Chondrocyte (in vitro differentiated cells): ENCODE measurements at regions not wholly inside any gene's neighbourhood (a gene's known extent, or its start where the extent isn't known, plus 50 kb on each side); places are given as distances from the start of the nearest gene placed in this dataset.

ENCODE experiments used
- DNase-seq: peaks from one replicate; pipeline ENCODE4 v3.0.0; 2021; ENCODE audit warnings: mixed read lengths, low spot score
- H3K27ac Mint-ChIP-seq: one replicate; pipeline ENCODE4 v1.8.0; 2021; ENCODE audit warnings: mild to moderate bottlenecking, moderate library complexity, mixed read lengths; ENCODE audit not compliant: unreplicated experiment
- H3K27me3 Mint-ChIP-seq: 2 replicates; pipeline ENCODE4 v1.8.0; 2021; ENCODE audit warnings: low read depth, mixed read lengths
- H3K36me3 Mint-ChIP-seq: 2 replicates; pipeline ENCODE4 v1.8.0; 2021; ENCODE audit warnings: low read depth, mixed read lengths
- H3K4me1 Mint-ChIP-seq: 2 replicates; pipeline ENCODE4 v1.8.0; 2021; ENCODE audit warnings: low read depth, mild to moderate bottlenecking, mixed read lengths
- H3K4me3 Mint-ChIP-seq: one replicate; pipeline ENCODE4 v1.8.0; 2021; ENCODE audit warnings: mild to moderate bottlenecking, moderate library complexity, mixed read lengths; ENCODE audit not compliant: unreplicated experiment
- H3K9me3 Mint-ChIP-seq: 2 replicates; pipeline ENCODE4 v1.8.0; 2021; ENCODE audit warnings: low read depth, mixed read lengths
- TF ChIP-seq, protein P1 (sequence below): fragments of 200-600 bp; sonication (generic); IDR thresholded peaks from 2 replicates; pipeline ENCODE4 v1.5.0; 2021; ENCODE audit warnings: antibody characterized with exemption, mild to moderate bottlenecking, moderate library complexity

DNA sequence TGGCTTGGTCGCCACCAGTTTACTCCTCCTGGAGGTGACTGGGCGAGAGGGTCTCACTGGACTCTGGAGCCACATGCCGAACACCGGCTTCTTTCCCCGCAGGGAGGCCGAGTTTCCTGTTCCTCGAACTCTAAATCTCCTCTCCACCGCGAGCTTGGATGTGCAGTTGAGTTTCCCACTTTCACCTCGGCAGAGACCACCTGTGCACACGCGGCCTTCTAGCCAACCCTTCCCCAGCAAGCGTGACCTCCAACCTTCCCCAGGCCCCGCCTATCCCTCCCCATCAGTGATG lies 380.1 kb downstream of the IRX2 start:
- no peaks in the 10 kb centered on the region for H3K27me3 Mint-ChIP-seq
- peaks cover 39% of the 10 kb centered on the region for H3K9me3 Mint-ChIP-seq
- TF ChIP-seq, protein P1, sequence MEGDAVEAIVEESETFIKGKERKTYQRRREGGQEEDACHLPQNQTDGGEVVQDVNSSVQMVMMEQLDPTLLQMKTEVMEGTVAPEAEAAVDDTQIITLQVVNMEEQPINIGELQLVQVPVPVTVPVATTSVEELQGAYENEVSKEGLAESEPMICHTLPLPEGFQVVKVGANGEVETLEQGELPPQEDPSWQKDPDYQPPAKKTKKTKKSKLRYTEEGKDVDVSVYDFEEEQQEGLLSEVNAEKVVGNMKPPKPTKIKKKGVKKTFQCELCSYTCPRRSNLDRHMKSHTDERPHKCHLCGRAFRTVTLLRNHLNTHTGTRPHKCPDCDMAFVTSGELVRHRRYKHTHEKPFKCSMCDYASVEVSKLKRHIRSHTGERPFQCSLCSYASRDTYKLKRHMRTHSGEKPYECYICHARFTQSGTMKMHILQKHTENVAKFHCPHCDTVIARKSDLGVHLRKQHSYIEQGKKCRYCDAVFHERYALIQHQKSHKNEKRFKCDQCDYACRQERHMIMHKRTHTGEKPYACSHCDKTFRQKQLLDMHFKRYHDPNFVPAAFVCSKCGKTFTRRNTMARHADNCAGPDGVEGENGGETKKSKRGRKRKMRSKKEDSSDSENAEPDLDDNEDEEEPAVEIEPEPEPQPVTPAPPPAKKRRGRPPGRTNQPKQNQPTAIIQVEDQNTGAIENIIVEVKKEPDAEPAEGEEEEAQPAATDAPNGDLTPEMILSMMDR: no peak
- H3K4me3 Mint-ChIP-seq: no peak overlapping the region
- H3K27ac Mint-ChIP-seq: no peak overlapping the region
- no peaks in the 10 kb centered on the region for H3K36me3 Mint-ChIP-seq
- no peaks in the 10 kb centered on the region for H3K4me1 Mint-ChIP-seq
- no peak for DNase-seq

DNA sequence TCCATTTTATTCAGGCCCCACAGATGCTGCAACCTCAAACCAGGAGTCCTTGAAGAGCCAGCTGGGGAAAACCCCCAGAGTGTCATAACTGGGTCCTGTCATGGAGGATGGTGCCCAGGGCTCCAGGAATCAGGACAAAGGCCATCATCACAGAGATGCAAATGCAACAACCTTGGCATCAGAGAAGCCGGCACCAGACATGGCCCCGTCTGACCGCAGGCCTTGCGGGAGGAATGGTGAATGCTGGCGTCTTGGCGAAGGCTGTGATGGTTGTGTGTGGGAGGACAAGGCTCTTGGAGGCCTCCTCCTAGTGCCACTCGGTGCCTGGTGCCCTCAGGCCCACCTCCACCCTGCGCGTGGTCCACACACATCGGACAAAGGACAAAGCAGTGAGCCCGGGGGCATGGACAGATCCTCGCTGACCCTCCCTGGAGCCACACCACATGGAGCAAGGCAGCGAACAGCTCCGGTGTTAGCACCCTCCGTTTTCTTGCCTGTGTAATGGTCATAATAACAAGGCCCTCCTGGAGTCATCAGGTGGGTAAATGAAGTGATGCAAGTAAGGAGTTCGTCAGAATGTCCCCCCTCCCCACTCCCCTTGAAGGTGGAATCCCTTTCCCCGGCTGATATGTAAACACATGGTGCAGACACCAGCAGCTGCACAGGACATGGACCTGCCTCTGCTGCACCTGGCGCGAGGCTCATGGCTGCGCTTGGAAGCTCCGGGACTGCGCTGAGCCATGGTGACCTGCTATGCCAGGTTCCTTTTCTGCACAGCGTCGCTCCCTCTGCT lies 380.7 kb downstream of the IRX2 start:
- TF ChIP-seq, protein P1: no peak
- Mint-ChIP-seq H3K27me3 (no peaks in the 10 kb centered on the region), H3K4me1 (no peaks in the 10 kb centered on the region), H3K27ac (no peak overlapping the region), H3K4me3 (no peak overlapping the region), H3K9me3 (peaks cover 41% of the 10 kb centered on the region), H3K36me3 (no peaks in the 10 kb centered on the region)
- no peak for DNase-seq

DNA sequence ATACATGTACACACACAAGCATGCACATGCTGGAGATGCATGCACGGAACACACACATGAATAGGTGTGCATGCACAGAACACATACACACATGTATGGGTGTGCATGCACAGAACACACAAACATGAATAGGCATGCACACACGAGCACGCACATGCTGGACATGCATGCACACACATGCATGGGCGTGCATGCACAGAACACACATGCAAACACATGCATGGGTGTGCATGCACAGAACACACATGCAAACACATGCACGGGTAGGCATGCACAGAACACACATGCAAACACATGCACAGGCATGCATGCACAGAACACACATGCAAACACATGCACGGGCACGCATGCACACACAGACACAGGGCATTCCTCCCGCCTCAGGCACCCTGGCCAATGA lies 382.3 kb downstream of the IRX2 start:
- TF ChIP-seq, protein P1: no peak
- DNase-seq: no peak
- Mint-ChIP-seq H3K27ac (no peak overlapping the region), H3K9me3 (peaks cover 51% of the 10 kb centered on the region), H3K27me3 (no peaks in the 10 kb centered on the region), H3K4me3 (no peak overlapping the region), H3K4me1 (no peaks in the 10 kb centered on the region), H3K36me3 (no peaks in the 10 kb centered on the region)

DNA sequence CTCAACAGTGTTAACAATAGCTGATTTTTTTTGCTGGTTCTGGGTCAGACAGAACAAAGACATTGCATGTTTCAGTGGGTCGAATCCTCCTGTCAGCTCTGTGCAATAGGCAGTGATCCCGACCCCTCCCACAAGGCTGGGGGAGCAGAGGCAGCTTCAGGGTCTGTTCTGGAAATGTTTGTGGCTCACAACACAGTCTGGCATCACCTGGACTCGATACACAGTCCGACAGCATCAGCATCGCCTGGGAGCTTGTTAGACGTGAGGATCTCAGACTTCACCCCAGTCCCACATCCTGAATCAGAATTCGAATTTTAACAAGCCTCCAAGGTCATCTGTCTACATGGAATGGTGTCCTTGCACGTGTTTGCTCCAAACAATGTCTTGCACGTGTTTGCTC lies 384.7 kb downstream of the IRX2 start:
- Mint-ChIP-seq H3K27me3 (no peaks in the 10 kb centered on the region), H3K36me3 (no peaks in the 10 kb centered on the region), H3K9me3 (peaks cover 57% of the 10 kb centered on the region), H3K4me1 (no peaks in the 10 kb centered on the region), H3K4me3 (no peak overlapping the region), H3K27ac (no peak overlapping the region)
- TF ChIP-seq, protein P1: no peak
- no peak for DNase-seq

DNA sequence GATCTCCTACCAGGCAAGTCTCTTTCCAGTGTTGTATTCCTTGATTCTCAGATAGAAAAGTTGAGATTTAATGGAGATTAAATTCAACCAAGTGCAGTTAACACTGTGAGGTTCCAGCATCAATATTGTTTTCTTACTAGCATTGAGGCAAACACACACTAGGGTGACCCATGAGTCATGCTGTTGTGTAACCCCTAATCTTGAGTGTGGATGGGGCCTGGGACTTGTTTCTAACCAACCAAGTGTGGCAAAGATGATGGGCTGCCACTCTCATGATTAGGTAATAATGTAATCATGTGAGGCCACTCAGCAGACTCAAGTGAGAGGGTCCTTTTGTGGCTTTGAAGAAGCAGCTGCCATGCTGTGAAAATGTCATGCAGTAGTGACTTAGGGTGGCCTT lies 394.2 kb downstream of the IRX2 start:
- H3K9me3 Mint-ChIP-seq: peaks cover 24% of the 10 kb centered on the region

More for the DNA sequence above, 394.2 kb downstream of the IRX2 start:
- TF ChIP-seq, protein P1: no peak
- no peaks in the 10 kb centered on the region for H3K4me1 Mint-ChIP-seq
- no peak overlapping the region for H3K27ac Mint-ChIP-seq
- no peaks in the 10 kb centered on the region for H3K27me3 Mint-ChIP-seq
- H3K4me3 Mint-ChIP-seq: no peak overlapping the region
- DNase-seq: no peak
- H3K36me3 Mint-ChIP-seq: no peaks in the 10 kb centered on the region
